ENCODE measurements at regions not wholly inside any gene's neighbourhood (a gene's known extent, or its start where the extent isn't known, plus 50 kb on each side); places are given as distances from the start of the nearest gene placed in this dataset.

GRCh38 chr2:120525056-120526046 lies 179.4 kb downstream of the INHBB start:
- DNase-seq (ENCODE audit: low read depth, low spot score), result no peak
- no peak overlapping the region for H3K27ac ChIP-seq

GRCh38 chr2:120526047-120526562 lies 180.2 kb downstream of the INHBB start:
- no peak for DNase-seq (ENCODE audit: low read depth, low spot score)
- no peak overlapping the region for H3K27ac ChIP-seq

- no peak for DNase-seq (ENCODE audit: low read depth, low spot score)
- H3K27ac ChIP-seq, result no peak overlapping the region
Measured at GRCh38 chr2:120526997-120527945, 181.3 kb downstream of the INHBB start.

GRCh38 chr2:120528051-120528692 lies 182.2 kb downstream of the INHBB start:
- DNase-seq (ENCODE audit: low read depth, low spot score), result no peak
- no peak overlapping the region for H3K27ac ChIP-seq

- H3K27ac ChIP-seq, result no peak overlapping the region
- DNase-seq (ENCODE audit: low read depth, low spot score), result no peak
Measured at GRCh38 chr2:120528693-120529076, 182.7 kb downstream of the INHBB start.

GRCh38 chr2:120530781-120531180 lies 184.8 kb downstream of the INHBB start:
- H3K27ac ChIP-seq, result no peak overlapping the region
- no peak for DNase-seq (ENCODE audit: low read depth, low spot score)

- H3K27ac ChIP-seq, result no peak overlapping the region
- DNase-seq (ENCODE audit: low read depth, low spot score), result no peak
Measured at GRCh38 chr2:120531365-120531764, 185.4 kb downstream of the INHBB start.

- H3K27ac ChIP-seq, result no peak overlapping the region
- no peak for DNase-seq (ENCODE audit: low read depth, low spot score)
Measured at GRCh38 chr2:120531863-120532600, 186.1 kb downstream of the INHBB start.

- DNase-seq (ENCODE audit: low read depth, low spot score), result no peak
- H3K27ac ChIP-seq, result no peak overlapping the region
Measured at GRCh38 chr2:120533625-120534024, 187.7 kb downstream of the INHBB start.

- no peak overlapping the region for H3K27ac ChIP-seq
- no peak for DNase-seq (ENCODE audit: low read depth, low spot score)
Measured at GRCh38 chr2:120534457-120534856, 188.5 kb downstream of the INHBB start.

- H3K27ac ChIP-seq, result no peak overlapping the region
- DNase-seq (ENCODE audit: low read depth, low spot score), result no peak
Measured at GRCh38 chr2:120535081-120535480, 189.1 kb downstream of the INHBB start.

GRCh38 chr2:120536141-120536540 lies 190.2 kb downstream of the INHBB start:
- no peak overlapping the region for H3K27ac ChIP-seq
- no peak for DNase-seq (ENCODE audit: low read depth, low spot score)

- DNase-seq (ENCODE audit: low read depth, low spot score), result no peak
- H3K27ac ChIP-seq, result no peak overlapping the region
Measured at GRCh38 chr2:120538691-120539423, 192.9 kb downstream of the INHBB start.

- H3K27ac ChIP-seq, result no peak overlapping the region
- no peak for DNase-seq (ENCODE audit: low read depth, low spot score)
Measured at GRCh38 chr2:120539424-120539936, 193.5 kb downstream of the INHBB start.

- no peak overlapping the region for H3K27ac ChIP-seq
- DNase-seq (ENCODE audit: low read depth, low spot score), result peak; percentile 8
Measured at GRCh38 chr2:120539937-120540718, 194.2 kb downstream of the INHBB start.

GRCh38 chr2:120540719-120541552 lies 194.7 kb upstream of the GLI2 start:
- H3K27ac ChIP-seq, result no peak overlapping the region
- no peak for DNase-seq (ENCODE audit: low read depth, low spot score)

GRCh38 chr2:120541553-120541932 lies 194.1 kb upstream of the GLI2 start:
- H3K27ac ChIP-seq, result no peak overlapping the region
- no peak for DNase-seq (ENCODE audit: low read depth, low spot score)

All from epithelial cell of prostate (primary cell).